Vagina (tissue), 2 donors: ENCODE measurements at regions not wholly inside any gene's neighbourhood (a gene's known extent, or its start where the extent isn't known, plus 50 kb on each side); places are given as distances from the start of the nearest gene placed in this dataset.
"Not testable (repeated sequence)": the region's sequence is repeated elsewhere in the genome, so short reads cannot be mapped to it uniquely, and the experiment has no call there.

ENCODE experiments used
- DNase-seq, 2 donors: peaks; one replicate each; pipeline ENCODE4 v3.0.0-alpha.2; 2017; ENCODE audit errors: extremely low spot score in 2 of 2
- H3K27ac ChIP-seq: fragments of 200-600 bp; sonication (generic); one replicate; pipeline ENCODE4 v1.5.1; 2019
- H3K27me3 ChIP-seq: fragments of 200-600 bp; sonication (generic); one replicate; pipeline ENCODE4 v1.5.1; 2019
- H3K36me3 ChIP-seq, 2 donors: fragments of 200-600 bp; sonication (generic); one replicate each; pipeline ENCODE4 v1.5.1; 2017 to 2019
- H3K4me1 ChIP-seq: fragments of 200-600 bp; sonication (generic); one replicate; pipeline ENCODE4 v1.5.1; 2019
- H3K4me3 ChIP-seq, 2 donors: fragments of 200-600 bp; sonication (generic); 1 replicate in 1 of 2; 2 replicates in 1 of 2; pipeline ENCODE4 v1.5.1; 2016 to 2019
- H3K9me3 ChIP-seq: fragments of 200-600 bp; sonication (generic); one replicate; pipeline ENCODE4 v1.5.1; 2019
- CTCF ChIP-seq, 3 experiments: fragments of 450-650 bp in 2 of 3; fragments of 200-600 bp in 1 of 3; sonication (generic) in 1 of 3; IDR thresholded peaks; one replicate each; pipeline ENCODE4 v1.5.1; 2017 to 2019; ENCODE audit warnings: antibody characterized with exemption in 3 of 3, mild to moderate bottlenecking in 2 of 3, moderate library complexity in 2 of 3
- POLR2A ChIP-seq, 2 donors: fragments of 450-650 bp; IDR thresholded peaks; one replicate each; pipeline ENCODE4 v1.6.1; 2017; ENCODE audit warnings: antibody characterized with exemption in 2 of 2, mild to moderate bottlenecking in 2 of 2, moderate library complexity in 2 of 2
- POLR2AphosphoS5 ChIP-seq, 2 donors: sonication (generic); formaldehyde crosslinking; IDR thresholded peaks; one replicate each; pipeline ENCODE4 v1.9.0; 2017; ENCODE audit warnings: antibody characterized with exemption in 2 of 2, mild to moderate bottlenecking in 2 of 2, low read depth in 1 of 2; ENCODE audit not compliant: insufficient read depth in 1 of 2
- intact Hi-C: fragments of 100-400 bp; cut with DNase I; formaldehyde crosslinking; loops from one replicate; pipeline ENCODE4 v1.15.1; 2023

- Histone ChIP-seq H3K27ac (no peak overlapping the region), H3K4me3 (no peak overlapping the region), H3K36me3 (no peaks in the 10 kb centered on the region), H3K27me3 (no peaks in the 10 kb centered on the region), H3K4me1 (no peaks in the 10 kb centered on the region), H3K9me3 (no peaks in the 10 kb centered on the region)
- TF ChIP-seq POLR2A (IDR thresholded peaks at IDR 0.05) = no peak
- no peak for TF ChIP-seq CTCF (IDR thresholded peaks at IDR 0.05)
- no peak for TF ChIP-seq POLR2AphosphoS5 (IDR thresholded peaks at IDR 0.05; ENCODE audit: insufficient read depth in 1 of 2, low read depth in 1 of 2)
- intact Hi-C loops = no loop called here
- DNase-seq = no peak
These were observed 397.1 kb upstream of the KCNMB2 start for GRCh38 chr3:178139116-178139515.

- Histone ChIP-seq H3K4me1 (no peaks in the 10 kb centered on the region), H3K27me3 (no peaks in the 10 kb centered on the region), H3K27ac (no peak overlapping the region), H3K4me3 (no peak overlapping the region), H3K9me3 (no peaks in the 10 kb centered on the region), H3K36me3 (no peaks in the 10 kb centered on the region)
- DNase-seq = no peak
- intact Hi-C loops = loop anchor here (5.0 kb wide), 1 partner anchor 1358 kb away; no protein-coding TSS in a partner anchor
- TF ChIP-seq CTCF (IDR thresholded peaks at IDR 0.05) (no peak), POLR2AphosphoS5 (IDR thresholded peaks at IDR 0.05; ENCODE audit: insufficient read depth in 1 of 2, low read depth in 1 of 2) (no peak), POLR2A (IDR thresholded peaks at IDR 0.05) (no peak)
These were observed 395.5 kb upstream of the KCNMB2 start for GRCh38 chr3:178140531-178141304.

GRCh38 chr3:178141305-178141684, 394.9 kb upstream of the KCNMB2 start:
- intact Hi-C loops = loop anchor here (5.0 kb wide), 1 partner anchor 1359 kb away; no protein-coding TSS in a partner anchor
- not testable (repeated sequence) for H3K36me3 ChIP-seq, H3K4me3 ChIP-seq, H3K27ac ChIP-seq, H3K27me3 ChIP-seq, DNase-seq, H3K9me3 ChIP-seq, H3K4me1 ChIP-seq

GRCh38 chr3:178146406-178146831, 389.8 kb upstream of the KCNMB2 start:
- no peak overlapping the region for H3K4me3 ChIP-seq
- no peak for DNase-seq
- no peak for TF ChIP-seq POLR2A (IDR thresholded peaks at IDR 0.05)
- TF ChIP-seq POLR2AphosphoS5 (IDR thresholded peaks at IDR 0.05; ENCODE audit: insufficient read depth in 1 of 2, low read depth in 1 of 2) = peak; percentile 31 to 88
- no peak overlapping the region for H3K27ac ChIP-seq
- no peaks in the 10 kb centered on the region for H3K36me3 ChIP-seq
- intact Hi-C loops = no loop called here
- no peaks in the 10 kb centered on the region for H3K27me3 ChIP-seq
- H3K4me1 ChIP-seq = no peaks in the 10 kb centered on the region
- no peaks in the 10 kb centered on the region for H3K9me3 ChIP-seq

GRCh38 chr3:178147001-178147400, 389.2 kb upstream of the KCNMB2 start:
- H3K4me3 ChIP-seq = no peak overlapping the region
- no peak overlapping the region for H3K27ac ChIP-seq
- no peak for TF ChIP-seq POLR2A (IDR thresholded peaks at IDR 0.05)
- no peak for TF ChIP-seq CTCF (IDR thresholded peaks at IDR 0.05)
- no peak for TF ChIP-seq POLR2AphosphoS5 (IDR thresholded peaks at IDR 0.05; ENCODE audit: insufficient read depth in 1 of 2, low read depth in 1 of 2)
- no peaks in the 10 kb centered on the region for H3K9me3 ChIP-seq
- H3K36me3 ChIP-seq = no peaks in the 10 kb centered on the region
- intact Hi-C loops = no loop called here
- H3K27me3 ChIP-seq = no peaks in the 10 kb centered on the region
- no peaks in the 10 kb centered on the region for H3K4me1 ChIP-seq
- no peak for DNase-seq

GRCh38 chr3:178152031-178152806, 384.0 kb upstream of the KCNMB2 start:
- no peaks in the 10 kb centered on the region for H3K27me3 ChIP-seq
- no peak overlapping the region for H3K27ac ChIP-seq
- no peak overlapping the region for H3K4me3 ChIP-seq
- H3K4me1 ChIP-seq = no peaks in the 10 kb centered on the region
- intact Hi-C loops = no loop called here
- H3K9me3 ChIP-seq = no peaks in the 10 kb centered on the region
- no peaks in the 10 kb centered on the region for H3K36me3 ChIP-seq
- DNase-seq = no peak
- TF ChIP-seq POLR2AphosphoS5 (IDR thresholded peaks at IDR 0.05; ENCODE audit: insufficient read depth in 1 of 2, low read depth in 1 of 2) = no peak
- TF ChIP-seq POLR2A (IDR thresholded peaks at IDR 0.05) = no peak
- TF ChIP-seq CTCF (IDR thresholded peaks at IDR 0.05) = no peak
